GM19397 (cell line): ENCODE measurements at regions not wholly inside any gene's neighbourhood (a gene's known extent, or its start where the extent isn't known, plus 50 kb on each side); places are given as distances from the start of the nearest gene placed in this dataset.

ENCODE experiments used
- ATAC-seq: cut with Tn5 transposase; IDR thresholded peaks from one replicate; pipeline ENCODE4 v1.9.1; 2021; ENCODE audit warnings: mild to moderate bottlenecking, moderate library complexity; ENCODE audit not compliant: unreplicated experiment

GRCh38 chr3:30510596-30510995, 95.8 kb upstream of the TGFBR2 start:
- no peak for ATAC-seq

GRCh38 chr3:30511524-30512251, 94.7 kb upstream of the TGFBR2 start:
- no peak for ATAC-seq

- no peak for ATAC-seq
Measured at GRCh38 chr3:30512576-30512975, 93.8 kb upstream of the TGFBR2 start.

DNA sequence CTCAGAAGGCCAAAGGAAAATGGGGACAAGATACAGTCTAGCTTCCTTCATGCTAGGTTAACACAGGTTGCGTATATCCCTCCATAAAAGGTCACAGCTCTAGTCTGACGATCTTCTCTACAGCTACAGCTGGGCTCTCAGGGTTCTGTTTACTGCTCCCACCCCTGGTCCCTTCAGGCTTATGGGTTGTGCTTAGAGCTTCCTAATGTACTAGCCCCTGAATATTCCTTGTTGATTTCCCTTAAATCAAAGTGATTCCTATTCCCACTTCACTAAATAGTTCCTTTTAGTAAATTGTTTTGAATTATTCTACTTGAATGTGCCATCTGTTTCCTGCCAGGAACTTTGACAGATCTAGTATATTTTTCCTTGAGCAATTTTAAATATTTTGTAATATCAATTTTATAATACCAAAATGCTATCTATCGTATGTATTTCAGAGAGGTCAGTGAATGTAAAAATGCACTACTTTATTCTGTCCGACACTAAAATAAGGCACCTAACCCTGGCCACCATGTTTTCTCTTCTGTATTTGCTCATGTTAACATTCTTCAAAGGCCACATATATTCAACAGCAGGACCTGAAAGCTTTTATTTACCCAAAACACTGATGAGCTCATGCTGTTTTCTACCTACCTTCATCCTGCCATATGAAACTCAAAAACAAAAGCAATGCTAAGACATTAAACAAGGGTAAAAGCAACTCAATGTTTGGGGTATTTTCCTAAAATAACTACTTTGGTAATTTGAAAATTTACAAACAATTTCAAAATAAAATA, 92.8 kb upstream of the TGFBR2 start:
- ATAC-seq, result no peak

GRCh38 chr3:30516238-30516637, 90.2 kb upstream of the TGFBR2 start:
- ATAC-seq, result no peak

GRCh38 chr3:30518181-30518864, 88.1 kb upstream of the TGFBR2 start:
- no peak for ATAC-seq

GRCh38 chr3:30518872-30519271, 87.5 kb upstream of the TGFBR2 start:
- no peak for ATAC-seq

- no peak for ATAC-seq
Measured at GRCh38 chr3:30520699-30521098, 85.7 kb upstream of the TGFBR2 start.

- ATAC-seq, result no peak
Measured at GRCh38 chr3:30521156-30521715, 85.2 kb upstream of the TGFBR2 start.

- no peak for ATAC-seq
Measured at GRCh38 chr3:30522476-30522875, 83.9 kb upstream of the TGFBR2 start.

DNA sequence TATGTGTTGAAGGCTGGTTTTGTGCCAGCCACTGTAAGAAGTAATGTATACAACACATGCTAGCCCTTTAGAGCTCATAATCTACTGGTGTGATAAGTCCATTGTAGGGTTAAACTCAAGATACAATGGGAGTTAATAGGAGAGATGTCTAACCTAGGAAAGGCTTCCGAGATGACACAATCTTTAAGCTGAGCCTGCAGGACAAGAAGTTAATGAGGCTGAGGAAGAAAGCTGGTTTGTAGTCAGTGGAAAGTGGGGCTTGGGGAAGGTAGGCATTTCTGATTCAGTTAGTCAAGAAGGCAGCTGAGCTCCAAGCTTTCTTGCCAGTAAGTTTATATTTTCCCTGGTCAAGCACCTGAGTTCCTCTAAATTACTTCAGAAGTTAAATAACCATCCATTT, 83.0 kb upstream of the TGFBR2 start:
- ATAC-seq, result no peak

DNA sequence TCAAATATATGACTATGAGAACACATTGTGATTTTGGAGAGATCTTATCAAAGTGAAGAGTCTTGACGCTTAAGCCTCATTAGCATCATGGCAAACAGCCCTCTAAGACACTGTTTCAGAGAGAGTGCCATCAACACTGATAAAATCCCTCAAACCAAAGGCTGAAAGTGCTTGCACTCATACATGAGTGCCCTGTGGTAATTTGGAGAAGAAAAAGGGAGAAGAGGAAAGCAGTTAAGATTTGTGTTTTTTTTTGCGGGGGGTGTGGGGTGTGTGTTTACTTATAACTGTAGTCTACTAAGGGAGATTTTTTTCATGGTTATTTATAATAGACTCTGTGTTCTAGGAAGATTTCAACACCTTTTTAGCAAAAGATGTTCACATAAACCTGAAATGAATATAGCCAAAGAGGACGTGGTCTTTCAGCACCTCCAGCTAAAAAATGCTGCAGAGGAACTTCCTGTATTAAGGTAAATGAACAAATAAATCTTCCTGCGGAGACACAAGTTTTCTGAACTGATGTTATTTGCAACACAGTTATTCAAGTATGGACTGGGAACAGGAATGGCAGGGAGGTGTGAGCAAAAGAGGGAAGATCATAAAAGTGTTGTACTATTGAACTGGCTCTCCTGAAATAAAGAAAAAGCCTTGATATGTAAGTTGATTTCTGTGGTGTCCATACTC, 81.9 kb upstream of the TGFBR2 start:
- no peak for ATAC-seq

GRCh38 chr3:30526031-30526430, 80.4 kb upstream of the TGFBR2 start:
- no peak for ATAC-seq

- ATAC-seq, result no peak
Measured at GRCh38 chr3:30527186-30527585, 79.2 kb upstream of the TGFBR2 start.

- no peak for ATAC-seq
Measured at GRCh38 chr3:30527720-30528119, 78.7 kb upstream of the TGFBR2 start.

DNA sequence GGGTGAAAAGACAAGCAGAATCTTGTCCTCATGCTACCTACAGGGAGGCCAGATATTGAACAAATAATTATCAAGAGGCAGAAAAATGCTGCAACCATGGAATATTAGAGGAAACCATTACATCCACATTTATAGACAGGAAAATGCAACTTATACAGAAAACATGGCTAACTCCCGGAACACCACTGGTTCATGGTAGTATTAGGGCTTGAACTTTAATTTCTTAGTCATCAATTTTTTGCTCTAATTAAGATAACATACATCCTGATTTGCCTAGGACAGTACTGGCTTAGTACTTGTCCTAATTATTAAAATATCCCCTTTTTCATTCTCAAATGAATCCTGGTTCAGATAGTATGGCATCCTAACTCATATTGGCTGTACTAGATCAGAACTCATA, 76.3 kb upstream of the TGFBR2 start:
- ATAC-seq, result no peak

DNA sequence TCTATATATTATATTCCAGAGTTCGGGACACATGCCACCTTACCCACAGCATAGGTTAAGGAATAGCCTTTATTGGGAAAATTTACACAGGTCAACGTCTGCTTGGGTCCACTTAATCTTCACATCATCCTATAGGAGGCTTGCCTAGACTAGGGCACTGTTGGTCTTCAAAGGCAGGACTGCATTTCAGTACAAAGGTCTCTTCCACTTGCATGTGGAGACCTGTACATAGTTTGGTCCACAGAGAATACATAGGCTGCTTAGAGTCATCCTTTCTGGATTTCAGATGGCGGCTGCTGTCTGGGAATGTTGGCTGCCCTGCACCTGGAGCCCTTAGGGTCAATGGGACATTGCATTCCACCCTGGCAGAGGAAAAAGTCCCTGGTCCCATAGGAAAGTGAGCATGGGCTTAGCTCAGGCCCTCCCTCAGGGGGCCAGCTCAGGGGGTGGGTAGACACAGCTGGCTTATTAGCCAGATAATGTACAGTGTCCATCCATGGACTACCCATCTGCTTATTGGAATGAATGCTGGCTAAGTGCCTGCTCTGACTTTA, 75.3 kb upstream of the TGFBR2 start:
- ATAC-seq, result no peak

- no peak for ATAC-seq
Measured at GRCh38 chr3:30535525-30535924, 70.9 kb upstream of the TGFBR2 start.

GRCh38 chr3:30538791-30539190, 67.6 kb upstream of the TGFBR2 start:
- no peak for ATAC-seq

DNA sequence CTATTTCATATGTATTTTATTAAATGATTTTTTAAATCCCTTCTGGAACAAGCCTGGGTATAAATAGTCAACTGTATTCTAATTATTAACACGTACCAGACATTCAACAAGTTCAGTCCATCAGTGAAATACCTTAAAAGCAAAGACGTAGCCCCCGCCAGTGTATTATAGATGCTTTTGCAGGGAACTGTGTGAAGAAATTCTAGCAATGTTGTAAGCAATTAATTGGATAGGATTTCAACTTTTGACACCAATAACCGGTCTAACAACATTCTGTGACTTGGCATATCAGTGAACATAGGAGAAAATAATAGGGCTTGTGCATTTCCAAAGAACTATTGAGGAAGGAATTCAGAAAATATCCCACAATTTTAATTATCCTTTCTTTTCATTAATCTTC, 67.2 kb upstream of the TGFBR2 start:
- ATAC-seq, result no peak

- ATAC-seq, result no peak
Measured at GRCh38 chr3:30539772-30540171, 66.6 kb upstream of the TGFBR2 start.
